Heart right ventricle (tissue), 16 donors: ENCODE measurements at regions not wholly inside any gene's neighbourhood (a gene's known extent, or its start where the extent isn't known, plus 50 kb on each side); places are given as distances from the start of the nearest gene placed in this dataset.
A peak's percentile ranks its signal among the peaks of the same experiment; 100 is the strongest.

Experiments
- ATAC-seq, 8 donors: fragments of 200-7000 bp; cut with Tn5 transposase; one replicate each; pipeline ENCODE4 v1.9.1; 2020; ENCODE audit warnings: mild to moderate bottlenecking in 8 of 8, moderate library complexity in 8 of 8, moderate number of reproducible peaks in 1 of 8
- DNase-seq, 2 donors: peaks; one replicate each; pipeline ENCODE4 v3.0.0-alpha.2; 2020
- H3K27ac ChIP-seq, 10 donors: fragments of 200-600 bp; sonication (generic) in 2 of 10; one replicate each; pipeline versions ENCODE4 v1.5.0 to v1.8.0; 2020 to 2022; ENCODE audit warnings: mild to moderate bottlenecking in 3 of 10
- H3K27me3 ChIP-seq, 7 donors: fragments of 200-600 bp; one replicate each; pipeline ENCODE4 v1.8.0; 2021 to 2022; ENCODE audit warnings: mild to moderate bottlenecking in 2 of 7
- H3K36me3 ChIP-seq, 9 donors: fragments of 200-600 bp; sonication (generic) in 1 of 9; one replicate each; pipeline versions ENCODE4 v1.5.0 to v1.8.0; 2020 to 2022; ENCODE audit warnings: mild to moderate bottlenecking in 2 of 9
- H3K4me1 ChIP-seq, 9 donors: fragments of 200-600 bp; sonication (generic) in 1 of 9; one replicate each; pipeline versions ENCODE4 v1.5.0 to v1.8.0; 2020 to 2022; ENCODE audit warnings: mild to moderate bottlenecking in 4 of 9
- H3K4me3 ChIP-seq, 10 donors: fragments of 200-600 bp; sonication (generic) in 2 of 10; one replicate each; pipeline versions ENCODE4 v1.5.0 to v1.8.0; 2020 to 2022; ENCODE audit warnings: mild to moderate bottlenecking in 7 of 10, moderate library complexity in 2 of 10
- H3K9me3 ChIP-seq, 11 donors: fragments of 200-600 bp in 10 of 11; sonication (generic) in 2 of 11; one replicate each; pipeline versions ENCODE4 v1.5.0 to v1.8.0; 2013 to 2022; ENCODE audit warnings: mild to moderate bottlenecking in 2 of 11, control low read depth in 1 of 11, moderate library complexity in 1 of 11
- CTCF ChIP-seq, 9 donors: fragments of 200-600 bp; sonication (generic) in 2 of 9; IDR thresholded peaks; one replicate each; pipeline versions ENCODE4 v1.5.0 to v1.8.0; 2021 to 2022; ENCODE audit warnings: antibody characterized with exemption in 9 of 9, mild to moderate bottlenecking in 5 of 9, moderate library complexity in 1 of 9
- WGBS, 2 donors: extraction: QIAGEN DNeasy Blood & Tissue Kit; methylation state at CpG; one replicate each; pipeline ENCODE4 v1.1.7; 2013; ENCODE audit warnings: inconsistent platforms in 1 of 2; 5-methylcytosine and 5-hydroxymethylcytosine counted together
- intact Hi-C, 10 donors: fragments of 100-400 bp; cut with DNase I; formaldehyde crosslinking; loops; one replicate each; pipeline versions ENCODE4 v1.11.1 to v1.14.2; 2022
- donor health status: Arrhythmogenic right ventricular cardiomyopathy.
- donor health status: ischemic (EF 13 %, LVEDD 7.1; RV severe dilation, severe dysfunction).
- donor health status: healthy with polysubstance abuse.
- donor health status: DM: no; HTN: yes; CAD: no.
- donor health status: DM: no; HTN: no; CAD: no.
- donor health status: ischemic (EF 25% LVEDD 6.9; RV normal size, moderate dysfunction).
- donor health status: ischemic (EF 25% LVEDD 5.7; RV mildly dilated, moderate dysfunction).
- donor health status: healthy.
- donor health status: DM: yes; HTN: yes; CAD: no.
- donor health status: Ischemic cardiomyopathy.
- donor health status: ischemic (EF 35%, LVEDD 5.7; RV mildly dilated, moderate dysfunction).
- donor health status: nonischemic (EF 11% LVEDD 7.7; RV severe dilation, severe dysfunction).
- donor health status: DM: yes; HTN: yes; CAD: no.
- donor health status: PGD.
- donor health status: ischemic (EF 29% LVEDD 5.4; RV normal size, mild dysfunction).
- donor health status: nonischemic (EF 23%, LVEDD 6.1; RV moderate dilation, normal function).

- Histone ChIP-seq H3K27ac (no peak overlapping the region), H3K9me3 (no peaks in the 10 kb centered on the region), H3K36me3 (no peaks in the 10 kb centered on the region), H3K27me3 (no peaks in the 10 kb centered on the region), H3K4me3 (no peak overlapping the region), H3K4me1 (peaks cover 0 to 18% (median 5%) of the 10 kb centered on the region in 9 donors)
- ATAC-seq (no peak), DNase-seq (no peak)
- intact Hi-C loops = no loop called here
- TF ChIP-seq CTCF (IDR thresholded peaks at IDR 0.05) = no peak
- WGBS, 2 donors = 71 to 75% methylated on average over 3 of the region's 3 CpGs
Observed at GRCh38 chr14:71579331-71579730, 352.9 kb upstream of the RGS6 start.

- intact Hi-C loops = loop anchor here in 1 of 10 donors (10.0 kb wide), 1 partner anchor 258 kb away; the partner anchor contains the start of gene SIPA1L1
- peak overlapping the region in 2 of 10 donors; percentile 25 to 60 for H3K27ac ChIP-seq
- no peaks in the 10 kb centered on the region for H3K27me3 ChIP-seq
- H3K4me1 ChIP-seq = peaks cover 0 to 28% (median 10%) of the 10 kb centered on the region in 9 donors
- H3K4me3 ChIP-seq = no peak overlapping the region
- ATAC-seq = no peak
- no peak for TF ChIP-seq CTCF (IDR thresholded peaks at IDR 0.05)
- DNase-seq = no peak
- no peaks in the 10 kb centered on the region for H3K9me3 ChIP-seq
- no peaks in the 10 kb centered on the region for H3K36me3 ChIP-seq
- 70 to 81% methylated on average over 1 of the region's 1 CpG for WGBS, 2 donors
Observed at GRCh38 chr14:71582705-71583104, 349.5 kb upstream of the RGS6 start.

GRCh38 chr14:71583194-71583593 is 349.0 kb upstream of the RGS6 start:
- Histone ChIP-seq H3K36me3 (no peaks in the 10 kb centered on the region), H3K27ac (peak overlapping the region in 2 of 10 donors; percentile 25 to 60), H3K4me1 (peaks cover 0 to 28% (median 10%) of the 10 kb centered on the region in 9 donors), H3K9me3 (no peaks in the 10 kb centered on the region), H3K4me3 (no peak overlapping the region), H3K27me3 (no peaks in the 10 kb centered on the region)
- 91 to 96% methylated on average over 2 of the region's 2 CpGs for WGBS, 2 donors
- intact Hi-C loops = loop anchor here in 1 of 10 donors (10.0 kb wide), 1 partner anchor 258 kb away; the partner anchor contains the start of gene SIPA1L1
- TF ChIP-seq CTCF (IDR thresholded peaks at IDR 0.05) = no peak
- peak in 1 of 8 donors; percentile 31 for ATAC-seq
- no peak for DNase-seq

DNA sequence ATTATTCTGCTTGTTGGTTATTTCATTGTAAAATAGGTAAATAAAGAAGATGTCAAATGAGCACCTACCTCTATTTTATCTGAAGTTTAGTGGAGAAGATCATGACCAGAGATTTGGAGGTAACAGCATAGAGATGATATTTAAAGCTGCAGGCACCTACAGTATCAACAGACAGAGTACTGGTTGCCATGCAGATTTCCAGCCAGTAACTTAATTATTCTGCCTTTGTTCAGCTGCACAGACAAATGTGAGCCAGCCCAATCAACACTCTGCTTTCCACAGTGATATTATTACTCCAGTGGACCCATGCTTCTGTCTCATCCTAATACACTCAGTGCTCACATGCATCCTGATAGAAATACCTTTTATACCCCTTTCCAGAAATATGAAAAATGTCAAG is 348.5 kb upstream of the RGS6 start:
- Histone ChIP-seq H3K9me3 (no peaks in the 10 kb centered on the region), H3K4me1 (peaks cover 0 to 28% (median 10%) of the 10 kb centered on the region in 9 donors), H3K4me3 (no peak overlapping the region), H3K36me3 (no peaks in the 10 kb centered on the region), H3K27ac (peak overlapping the region in 1 of 10 donors; percentile 60), H3K27me3 (no peaks in the 10 kb centered on the region)
- no peak for ATAC-seq
- no peak for DNase-seq
- intact Hi-C loops = loop anchor here in 1 of 10 donors (10.0 kb wide), 1 partner anchor 259 kb away; the partner anchor contains the start of gene SIPA1L1
- no peak for TF ChIP-seq CTCF (IDR thresholded peaks at IDR 0.05)
